ENCODE measurements at regions not wholly inside any gene's neighbourhood (a gene's known extent, or its start where the extent isn't known, plus 50 kb on each side); places are given as distances from the start of the nearest gene placed in this dataset.

DNA sequence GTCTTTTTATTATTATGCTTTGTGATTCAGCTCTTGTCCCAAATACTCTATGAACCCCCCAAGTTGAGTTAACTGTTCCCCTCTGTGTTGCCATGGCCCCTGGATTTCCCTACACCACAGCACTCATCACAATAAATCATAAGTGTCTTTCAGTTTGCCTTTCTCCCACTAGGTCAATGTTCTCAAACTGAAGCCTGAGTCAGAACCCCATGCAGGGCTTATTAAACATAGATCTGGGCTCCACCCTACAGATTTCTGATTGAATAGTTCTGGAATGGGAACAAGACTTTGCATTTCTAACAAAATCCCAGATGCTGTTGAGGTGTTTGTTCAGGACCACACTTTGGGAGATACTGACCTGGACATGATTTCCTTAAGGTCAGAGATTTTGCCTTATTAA is 199.4 kb downstream of the TBX5 start:
- FAIRE-seq (no peak), DNase-seq (ENCODE audit: low read depth, low spot score) (no peak)
- POLR2A ChIA-PET, result no interaction called here

More for the DNA sequence above, 199.4 kb downstream of the TBX5 start:
- H3K4me3 ChIP-seq (replicated peaks in 1 of 3; ENCODE audit: insufficient read depth in 1 of 3, low read depth in 1 of 3, low read length in 3 of 3), result no peak overlapping the region
- H3K27me3 ChIP-seq (ENCODE audit: control insufficient read depth in 2 of 2, insufficient read depth in 2 of 2, low read length in 2 of 2), result no peaks in the 10 kb centered on the region
- no peaks in the 10 kb centered on the region for H3K4me1 ChIP-seq (ENCODE audit: control insufficient read depth, extremely low read depth, insufficient read depth, low read length)
- TF ChIP-seq POLR2A (IDR thresholded peaks at IDR 0.05; ENCODE audit: low read depth, low read length) (no peak), GATA2 (IDR thresholded peaks at IDR 0.05; ENCODE audit: insufficient read depth, insufficient read length, low read depth, low read length) (no peak), FOS (IDR thresholded peaks at IDR 0.05; ENCODE audit: borderline replicate concordance, insufficient read depth, low read length) (no peak), EZH2 (IDR thresholded peaks at IDR 0.05; ENCODE audit: borderline replicate concordance, low read depth, low read length, severe bottlenecking) (no peak), POLR2AphosphoS5 (IDR thresholded peaks at IDR 0.05; ENCODE audit: insufficient read depth, low read depth, low read length) (no peak), JUN (IDR thresholded peaks at IDR 0.05; ENCODE audit: borderline replicate concordance, insufficient read depth, insufficient read length, low read depth) (no peak), MYC (IDR thresholded peaks at IDR 0.05; ENCODE audit: low read depth, low read length) (no peak)
- TF ChIP-seq, protein P1, sequence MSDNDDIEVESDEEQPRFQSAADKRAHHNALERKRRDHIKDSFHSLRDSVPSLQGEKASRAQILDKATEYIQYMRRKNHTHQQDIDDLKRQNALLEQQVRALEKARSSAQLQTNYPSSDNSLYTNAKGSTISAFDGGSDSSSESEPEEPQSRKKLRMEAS (IDR thresholded peaks at IDR 0.05; ENCODE audit: insufficient read depth, insufficient read length), result no peak
- TF ChIP-seq, protein P2, sequence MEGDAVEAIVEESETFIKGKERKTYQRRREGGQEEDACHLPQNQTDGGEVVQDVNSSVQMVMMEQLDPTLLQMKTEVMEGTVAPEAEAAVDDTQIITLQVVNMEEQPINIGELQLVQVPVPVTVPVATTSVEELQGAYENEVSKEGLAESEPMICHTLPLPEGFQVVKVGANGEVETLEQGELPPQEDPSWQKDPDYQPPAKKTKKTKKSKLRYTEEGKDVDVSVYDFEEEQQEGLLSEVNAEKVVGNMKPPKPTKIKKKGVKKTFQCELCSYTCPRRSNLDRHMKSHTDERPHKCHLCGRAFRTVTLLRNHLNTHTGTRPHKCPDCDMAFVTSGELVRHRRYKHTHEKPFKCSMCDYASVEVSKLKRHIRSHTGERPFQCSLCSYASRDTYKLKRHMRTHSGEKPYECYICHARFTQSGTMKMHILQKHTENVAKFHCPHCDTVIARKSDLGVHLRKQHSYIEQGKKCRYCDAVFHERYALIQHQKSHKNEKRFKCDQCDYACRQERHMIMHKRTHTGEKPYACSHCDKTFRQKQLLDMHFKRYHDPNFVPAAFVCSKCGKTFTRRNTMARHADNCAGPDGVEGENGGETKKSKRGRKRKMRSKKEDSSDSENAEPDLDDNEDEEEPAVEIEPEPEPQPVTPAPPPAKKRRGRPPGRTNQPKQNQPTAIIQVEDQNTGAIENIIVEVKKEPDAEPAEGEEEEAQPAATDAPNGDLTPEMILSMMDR (IDR thresholded peaks at IDR 0.05; ENCODE audit: extremely low read depth in 1 of 2, insufficient read depth in 1 of 2, low read depth in 1 of 2, low read length in 2 of 2), result no peak
- H2AFZ ChIP-seq (ENCODE audit: low read depth, low read length), result no peak overlapping the region
- H3K9me3 ChIP-seq (replicated peaks; ENCODE audit: control insufficient read depth, insufficient read depth, low read length), result peaks cover 6% of the 10 kb centered on the region
- no TSS peak for BruUV-seq (replicated peaks)
- no peak overlapping the region for H3K27ac ChIP-seq (ENCODE audit: insufficient read depth, low read depth, low read length)
- intact Hi-C loops (cut with micrococcal nuclease), result no loop called here
- H4K20me1 ChIP-seq (replicated peaks; ENCODE audit: control insufficient read depth, extremely low read depth, insufficient read depth, low read length), result no peaks in the 10 kb centered on the region
- H3K4me2 ChIP-seq (ENCODE audit: insufficient read depth, low read length), result no peak overlapping the region
- no peaks in the 10 kb centered on the region for H3K36me3 ChIP-seq (ENCODE audit: control insufficient read depth in 2 of 2, extremely low read depth in 1 of 2, insufficient read depth in 2 of 2, low read length in 2 of 2)
- no peaks in the 10 kb centered on the region for H3K79me2 ChIP-seq (ENCODE audit: control insufficient read depth, insufficient read depth, low read length)
- dilution Hi-C loops (cut with MboI; ENCODE audit: extremely low pct_ligation_motif_present, low sequenced_read_pairs), result no loop called here
- CTCF ChIA-PET, result no interaction called here
- H3K9me1 ChIP-seq (replicated peaks; ENCODE audit: control insufficient read depth, extremely low read depth, insufficient read depth, low read length), result no peaks in the 10 kb centered on the region
- H3K9ac ChIP-seq (replicated peaks; ENCODE audit: extremely low read depth, insufficient read depth, low read length), result no peak overlapping the region

Measured in endothelial cell of umbilical vein (primary cell).